ENCODE measurements at regions not wholly inside any gene's neighbourhood (a gene's known extent, or its start where the extent isn't known, plus 50 kb on each side); places are given as distances from the start of the nearest gene placed in this dataset.
"Not testable (repeated sequence)": the region's sequence is repeated elsewhere in the genome, so short reads cannot be mapped to it uniquely, and the experiment has no call there.

- no peak for DNase-seq (ENCODE audit: low read depth)
Observed at GRCh38 chr6:44036699-44037101, 90.6 kb downstream of the MRPL14 start.

DNA sequence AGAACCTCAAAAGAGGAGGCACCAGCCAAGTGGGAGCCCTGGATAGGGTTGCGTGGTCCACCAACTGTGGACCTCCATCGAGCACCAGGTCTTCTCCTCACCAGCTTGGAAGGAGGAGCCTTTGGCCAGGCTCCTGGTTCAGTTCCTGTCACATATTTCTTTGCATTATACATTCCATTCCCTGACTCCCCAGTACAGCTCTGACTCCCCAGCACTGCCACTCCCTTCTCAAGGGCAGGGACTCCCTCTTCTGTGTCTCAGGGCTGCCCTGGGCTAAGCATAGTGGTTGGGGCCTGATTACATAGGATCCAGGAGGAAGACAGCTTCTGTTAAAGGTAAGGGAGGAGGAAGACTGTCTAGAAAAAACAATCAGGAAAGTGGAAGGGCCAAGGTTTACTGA, 91.1 kb downstream of the MRPL14 start:
- no peak for DNase-seq (ENCODE audit: low read depth)

- no peak for DNase-seq (ENCODE audit: low read depth)
Observed at GRCh38 chr6:44035621-44036020, 91.6 kb downstream of the MRPL14 start.

DNA sequence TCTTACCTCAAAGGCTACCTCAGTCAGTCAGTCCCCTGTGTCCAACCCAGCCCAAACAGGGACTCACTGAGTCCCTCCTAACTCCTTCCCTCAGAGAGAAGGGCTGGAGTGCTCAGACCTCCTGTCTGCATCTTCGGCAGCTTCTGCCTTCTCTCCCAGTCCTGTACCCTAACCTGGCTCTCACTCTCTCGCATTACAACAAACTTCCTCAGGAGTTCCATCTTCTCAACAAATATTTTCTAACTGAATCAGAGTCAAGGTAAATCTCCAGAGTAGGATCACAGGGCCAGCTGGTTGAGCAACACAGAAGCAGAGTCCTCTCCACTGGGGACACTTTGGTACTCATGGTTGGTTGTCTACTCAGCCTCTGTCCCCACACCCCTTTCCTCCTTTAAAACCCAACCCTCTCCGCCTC, 92.3 kb downstream of the MRPL14 start:
- no peak for DNase-seq (ENCODE audit: low read depth)

GRCh38 chr6:44034391-44034861, 92.8 kb downstream of the MRPL14 start:
- no peak for DNase-seq (ENCODE audit: low read depth)

- no peak for DNase-seq (ENCODE audit: low read depth)
Observed at GRCh38 chr6:44030812-44031454, 96.3 kb downstream of the MRPL14 start.

DNA sequence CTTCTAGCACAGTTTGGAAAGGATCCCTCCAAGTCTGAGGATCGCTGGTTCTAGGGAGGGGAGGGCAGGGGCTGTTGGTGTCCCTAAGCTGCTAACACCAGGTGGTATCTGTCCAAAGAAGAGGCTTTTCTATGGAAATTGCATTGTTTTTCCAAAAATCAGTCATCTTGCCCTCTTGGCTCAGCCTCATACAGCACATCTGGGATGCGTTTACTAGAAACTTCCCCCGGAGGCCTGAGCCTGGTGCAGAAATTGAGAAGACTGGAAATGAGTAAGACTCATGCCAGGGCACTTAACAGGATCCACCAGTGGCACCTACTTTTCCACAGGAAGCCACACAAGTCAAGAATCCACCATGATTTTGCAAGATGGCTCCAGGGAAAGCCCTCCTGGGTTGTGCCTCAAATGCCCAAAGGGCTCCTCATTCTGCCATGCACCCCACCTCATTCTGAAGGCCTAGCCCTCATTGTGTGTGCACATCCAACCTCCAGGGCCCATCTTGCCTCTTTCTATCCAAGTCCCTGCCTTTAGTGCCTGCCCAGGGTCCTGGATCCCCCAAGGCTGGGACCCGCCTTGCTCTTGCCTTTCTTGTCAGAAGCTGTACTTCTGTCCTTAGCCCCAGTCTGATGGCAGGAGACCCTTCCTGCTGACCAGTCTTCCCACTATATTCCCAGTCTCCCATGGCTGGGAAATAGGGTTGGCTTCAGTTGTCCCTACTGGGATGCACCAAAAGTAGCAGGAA, 97.6 kb downstream of the MRPL14 start:
- no peak for DNase-seq (ENCODE audit: low read depth)

DNA sequence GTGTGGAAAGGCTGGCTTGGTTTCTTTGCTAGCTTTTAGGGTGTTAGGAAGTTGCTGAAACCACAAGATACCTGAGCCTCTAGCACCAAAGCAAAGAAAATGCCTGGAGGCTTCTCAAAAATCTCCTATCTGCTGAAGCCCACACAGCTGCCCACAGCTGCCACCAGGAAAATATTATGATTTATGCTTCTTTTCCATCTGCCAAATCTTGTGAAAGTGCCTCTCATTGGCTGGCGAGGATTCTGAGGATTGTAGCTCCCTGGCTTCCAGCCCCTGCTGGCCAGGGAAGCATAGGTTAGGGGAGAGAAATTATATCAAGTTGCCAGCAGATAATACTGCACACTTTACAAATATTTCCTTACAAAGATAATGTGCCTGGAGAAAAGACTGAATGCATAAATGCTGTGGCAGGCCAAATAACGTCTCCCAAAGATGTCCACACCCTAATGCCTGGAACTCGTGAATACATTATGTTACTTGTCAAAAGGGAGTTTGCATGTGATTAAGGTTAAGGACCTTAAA, 98.4 kb downstream of the MRPL14 start:
- DNase-seq (ENCODE audit: low read depth): no peak

DNA sequence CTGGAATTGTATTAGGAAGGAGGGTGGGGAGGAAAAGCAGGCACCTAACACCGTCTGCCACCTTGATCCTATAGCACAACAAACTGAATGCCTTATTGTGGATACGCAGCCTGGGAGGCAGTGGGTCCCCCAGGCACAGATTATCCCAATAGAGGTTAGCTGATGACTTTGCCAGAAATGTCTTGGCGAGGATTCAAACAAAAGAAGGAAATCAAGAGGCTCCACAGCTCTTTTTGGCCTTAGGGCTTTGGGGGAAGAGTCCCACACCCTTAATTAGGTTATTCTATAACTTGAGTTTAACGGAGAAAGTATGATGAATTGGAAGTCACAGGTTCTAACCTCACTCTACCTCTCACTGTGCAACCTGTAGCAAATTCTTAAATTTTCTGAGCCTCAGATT, 102.0 kb downstream of the MRPL14 start:
- DNase-seq (ENCODE audit: low read depth): no peak

DNA sequence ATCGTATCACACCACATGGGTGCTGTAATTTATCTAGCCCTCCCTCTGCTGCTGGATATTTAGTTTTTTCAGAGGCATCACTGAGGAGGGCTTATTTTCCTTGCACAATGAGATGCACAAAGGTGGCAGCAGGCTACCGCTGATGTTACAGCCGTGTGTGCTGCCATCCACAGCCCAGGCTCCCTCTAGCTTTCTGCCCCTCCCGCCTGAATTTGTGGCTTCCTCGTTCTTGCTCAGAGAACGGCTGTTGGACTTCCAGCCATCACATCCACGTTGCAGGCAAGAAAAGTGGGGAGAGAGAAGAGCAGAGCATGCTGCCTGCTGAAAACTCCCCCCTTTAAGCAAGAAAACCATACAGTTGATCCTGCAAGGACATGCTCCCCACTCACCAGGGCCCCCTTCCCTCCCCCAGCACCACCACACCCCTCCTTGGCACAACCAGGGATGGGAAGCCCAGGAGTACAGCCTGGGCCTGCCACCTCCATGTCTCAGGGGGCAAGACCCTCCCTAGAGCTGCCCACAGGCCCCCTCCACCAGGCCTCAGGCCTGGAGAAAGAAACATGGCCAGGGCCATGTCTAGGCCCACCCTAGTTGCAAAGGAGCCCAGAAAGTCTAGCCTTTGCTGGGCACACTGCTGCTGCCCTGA, 102.6 kb downstream of the MRPL14 start:
- DNase-seq (ENCODE audit: low read depth): no peak

DNA sequence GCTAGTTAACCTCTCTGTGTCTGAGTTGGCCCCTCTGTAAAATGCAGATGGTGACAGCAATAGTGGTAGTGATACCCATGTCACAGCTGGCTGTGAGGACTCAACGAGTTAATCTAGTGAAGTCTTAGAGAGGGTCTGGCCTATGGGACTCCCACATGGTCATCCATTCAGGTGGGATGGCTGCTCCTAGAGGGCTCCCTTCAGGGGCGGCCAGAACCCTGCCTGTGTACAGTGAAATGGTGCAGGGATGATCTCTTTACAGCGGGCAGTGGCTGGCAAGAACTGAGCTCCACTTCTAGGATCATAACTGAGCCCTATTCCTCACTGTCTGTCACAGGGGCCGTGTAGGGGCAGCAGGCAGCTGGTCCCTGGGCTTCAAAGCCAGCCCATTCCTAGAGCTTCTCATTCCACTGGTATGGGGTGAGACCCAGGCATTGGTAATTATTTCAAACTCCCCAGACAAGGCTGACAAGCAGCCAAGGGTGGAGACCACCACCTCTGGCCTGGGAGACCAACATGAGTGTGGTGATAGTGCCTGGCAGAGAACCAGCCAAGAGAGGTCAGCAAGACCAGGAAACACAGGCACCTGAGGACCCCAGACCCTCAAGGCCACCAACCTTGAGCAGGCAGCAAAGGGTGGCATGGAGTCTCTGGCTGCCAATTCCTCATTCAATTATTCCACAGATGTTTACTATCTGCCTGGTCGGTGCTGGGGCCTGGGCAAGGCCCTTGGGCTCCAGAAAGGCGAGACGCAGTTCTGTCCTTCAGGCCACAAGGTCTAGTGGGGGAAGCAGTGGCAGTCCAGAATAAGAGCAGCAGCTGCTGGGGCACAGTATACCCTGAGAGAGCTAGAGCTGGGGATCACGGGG, 103.4 kb downstream of the MRPL14 start:
- DNase-seq (ENCODE audit: low read depth): no peak

GRCh38 chr6:44022671-44023352, 104.4 kb downstream of the MRPL14 start:
- DNase-seq (ENCODE audit: low read depth): no peak

DNA sequence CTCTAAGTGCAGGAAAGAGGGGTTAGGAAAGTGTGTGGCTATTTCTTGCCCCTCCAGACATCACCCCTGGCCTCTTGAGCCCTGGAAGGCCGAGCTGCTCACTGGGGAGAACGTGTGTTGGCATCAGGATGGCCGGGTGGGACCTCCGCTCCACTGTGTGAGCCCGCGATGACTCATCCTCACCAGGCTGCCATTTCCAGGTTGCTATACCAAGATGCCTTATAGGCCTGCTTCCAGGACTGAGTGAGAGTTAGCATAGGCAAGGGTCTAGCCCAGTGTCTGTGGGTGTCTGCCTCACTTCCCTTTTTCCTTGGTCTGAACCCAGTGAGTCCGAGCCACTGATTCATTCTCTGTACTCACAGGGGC, 105.0 kb downstream of the MRPL14 start:
- no peak for DNase-seq (ENCODE audit: low read depth)

DNA sequence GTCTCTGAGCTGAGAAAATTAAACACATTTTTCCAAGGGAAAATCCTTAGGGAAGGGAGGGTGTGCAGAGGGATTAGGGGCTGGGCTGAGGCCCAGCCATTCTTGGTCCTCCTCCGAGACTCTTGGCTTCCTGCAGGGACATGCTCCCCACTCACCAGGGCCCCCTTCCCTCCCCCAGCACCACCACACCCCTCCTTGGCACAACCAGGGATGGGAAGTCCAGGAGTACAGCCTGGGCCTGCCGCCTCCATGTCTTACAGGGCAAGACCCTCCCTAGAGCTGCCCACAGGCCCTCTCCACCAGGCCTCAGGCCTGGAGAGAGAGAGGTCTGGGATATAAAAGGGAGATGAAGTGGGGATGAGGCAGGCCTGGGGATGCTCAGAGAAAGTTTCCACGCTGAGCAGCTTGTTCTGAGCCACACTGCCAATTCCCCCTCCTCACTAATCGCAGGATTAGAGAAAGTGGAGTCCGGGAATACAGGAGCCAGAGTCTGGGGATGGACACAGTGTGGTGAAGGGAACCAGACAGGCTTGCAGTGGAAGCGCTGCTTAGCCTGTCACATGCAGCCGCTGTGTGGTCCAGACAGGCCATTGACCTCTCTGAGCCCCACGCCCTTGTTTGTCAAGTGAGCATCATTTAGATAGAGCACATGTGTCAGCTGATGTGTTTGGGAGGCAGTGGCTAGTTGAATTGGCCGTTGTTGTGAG, 105.5 kb downstream of the MRPL14 start:
- no peak for DNase-seq (ENCODE audit: low read depth)

DNA sequence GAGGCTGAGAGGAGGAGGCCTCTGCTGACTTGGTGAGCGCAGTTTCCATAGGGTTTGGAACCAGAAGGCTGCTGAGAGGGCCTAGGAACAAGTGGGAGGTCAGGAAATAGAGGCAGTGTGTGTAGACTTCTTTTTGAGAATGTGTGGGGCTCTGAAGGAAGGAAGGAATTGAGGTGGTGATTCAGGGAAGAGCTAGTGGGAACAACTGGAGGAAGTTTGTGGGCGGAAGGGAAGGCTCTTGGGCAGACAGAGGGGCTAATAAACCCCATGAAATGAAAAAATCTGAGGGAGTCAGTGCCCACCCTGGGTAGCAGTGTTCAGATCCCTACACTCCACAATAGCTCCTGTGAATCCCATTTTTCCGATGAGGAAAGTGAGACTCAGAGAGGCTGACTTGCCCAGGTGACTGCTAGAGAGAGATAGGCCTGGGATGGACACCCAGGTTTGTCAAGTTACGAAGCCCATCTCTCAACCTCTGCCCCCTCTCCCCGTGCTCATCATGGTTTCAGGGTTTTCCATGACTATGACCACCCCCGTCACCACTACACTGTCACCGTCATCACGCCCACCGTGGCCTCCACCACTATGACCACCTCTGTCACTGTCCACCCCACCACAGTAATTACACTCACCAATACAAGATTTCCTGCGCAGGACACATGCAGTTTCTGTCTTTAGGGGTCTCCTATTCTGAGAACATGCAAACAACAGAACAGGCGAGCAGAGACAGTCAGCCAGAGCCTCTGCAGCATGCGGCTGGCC, 106.4 kb downstream of the MRPL14 start:
- DNase-seq (ENCODE audit: low read depth): no peak

DNA sequence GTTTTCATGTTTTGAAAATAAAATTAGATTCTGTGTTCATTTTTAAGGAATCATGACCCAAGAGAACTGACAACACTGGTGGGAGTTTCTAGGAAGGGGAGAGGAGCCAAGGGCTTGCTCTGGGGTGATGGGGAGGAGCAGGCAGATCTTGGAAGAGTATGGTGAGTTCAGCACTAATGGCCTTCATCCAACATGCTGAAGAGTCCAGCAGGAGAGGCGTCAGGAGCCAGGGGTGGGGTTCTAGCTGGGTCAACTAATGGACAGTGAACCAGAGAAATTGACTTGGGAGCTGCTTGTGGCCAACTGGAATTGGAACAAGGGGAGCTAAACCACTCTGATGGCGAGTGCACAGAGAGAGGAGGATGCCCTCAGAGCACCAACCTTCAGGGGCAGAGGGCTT, 107.1 kb downstream of the MRPL14 start:
- no peak for DNase-seq (ENCODE audit: low read depth)

DNA sequence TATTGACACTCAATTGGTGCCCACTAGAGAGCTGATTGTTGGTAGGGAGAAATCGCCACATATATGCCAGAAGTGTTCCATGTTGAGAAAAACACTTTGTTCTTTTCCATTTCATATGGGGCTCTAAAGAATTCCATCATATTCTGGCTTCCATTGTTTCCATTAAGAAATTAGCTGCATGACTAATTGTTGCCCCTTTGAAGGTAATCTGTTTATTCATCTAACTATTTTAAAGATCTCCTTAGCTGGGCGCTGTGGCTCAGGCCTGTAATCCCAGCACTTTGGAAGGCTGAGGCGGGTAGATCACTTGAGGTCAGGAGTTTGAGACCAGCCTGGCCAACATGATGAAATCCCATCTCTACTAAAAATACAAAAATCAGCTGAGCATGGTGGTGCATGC, 109.9 kb downstream of the MRPL14 start:
- DNase-seq (ENCODE audit: low read depth): not testable (repeated sequence)

- no peak for DNase-seq (ENCODE audit: low read depth)
Observed at GRCh38 chr6:44016131-44016870, 111.0 kb downstream of the MRPL14 start.

DNA sequence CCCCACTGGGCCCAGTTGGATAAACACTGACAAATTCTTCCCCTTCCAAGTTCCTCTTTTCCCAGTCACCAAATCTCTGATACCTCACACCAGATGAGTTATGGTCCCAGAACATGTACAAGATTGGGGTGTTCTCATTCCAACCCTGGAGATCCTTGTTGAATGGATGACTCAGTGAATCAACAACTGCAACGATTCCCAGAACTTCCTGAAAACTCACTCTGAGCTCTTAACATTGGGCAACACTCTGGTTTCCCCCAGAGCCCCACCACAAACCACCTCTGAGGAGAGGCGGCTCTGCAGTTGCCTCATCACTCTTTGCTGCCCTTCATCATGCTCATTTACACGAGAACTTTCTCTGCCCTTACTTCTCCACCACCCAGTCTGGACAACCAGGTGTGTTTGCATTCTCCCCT, 115.2 kb downstream of the MRPL14 start:
- no peak for DNase-seq (ENCODE audit: low read depth)
